SK-N-SH (cell line): ENCODE measurements at regions not wholly inside any gene's neighbourhood (a gene's known extent, or its start where the extent isn't known, plus 50 kb on each side); places are given as distances from the start of the nearest gene placed in this dataset.

Source experiments
- CTCF ChIA-PET: fragments of 300-600, 350-600 bp; formaldehyde crosslinking; extraction: SDS; loops from one replicate; lab custom pipeline; 2021; lab: Yijun Ruan, JAX
- POLR2A ChIA-PET: fragments of 350-600 bp; sonication (Branson Sonifier 250); formaldehyde crosslinking; extraction: SDS; loops from one replicate; lab custom pipeline; 2020; ENCODE audit warnings: antibody characterized with exemption, inconsistent platforms; lab: Yijun Ruan, JAX
- DNase-seq: peaks from one replicate; pipeline ENCODE4 v3.0.0; 2012
- H2AFZ ChIP-seq: fragments of 200-600 bp; sonication (generic); 2 replicates; pipeline ENCODE4 v1.8.1; 2016; ENCODE audit warnings: antibody characterized with exemption, mild to moderate bottlenecking, low read depth
- H3F3A ChIP-seq: fragments of 200-600 bp; sonication (generic); replicated peaks from 2 replicates; pipeline ENCODE3; 2016; ENCODE audit warnings: antibody characterized with exemption, mild to moderate bottlenecking; ENCODE audit not compliant: insufficient read depth
- H3K27ac ChIP-seq, 2 experiments: fragments of 200-500 bp in 1 of 2; fragments of 200-600 bp in 1 of 2; sonication (Bioruptor generic) in 1 of 2; sonication (generic), shearing (Covaris generic) in 1 of 2; 2 replicates each; pipeline versions ENCODE4 v1.5.1 to v1.6.1; 2014 to 2016; ENCODE audit warnings: low read depth in 2 of 2, inconsistent platforms in 1 of 2, low read length in 1 of 2, mild to moderate bottlenecking in 1 of 2, mixed read lengths in 1 of 2
- H3K27me3 ChIP-seq: fragments of 200-600 bp; sonication (generic), shearing (Covaris generic); 2 replicates; pipeline ENCODE4 v1.6.1; 2016; ENCODE audit warnings: mixed run types; ENCODE audit not compliant: insufficient read depth
- H3K36me3 ChIP-seq, 2 experiments: fragments of 200-500 bp in 1 of 2; fragments of 200-600 bp in 1 of 2; sonication (Bioruptor generic) in 1 of 2; sonication (generic) in 1 of 2; replicated peaks in 1 of 2; 2 replicates each; pipeline versions ENCODE3 to v1.5.1; 2014 to 2016; ENCODE audit warnings: low read length in 1 of 2, mild to moderate bottlenecking in 1 of 2; ENCODE audit not compliant: insufficient read depth in 2 of 2, control insufficient read depth in 1 of 2
- H3K4me1 ChIP-seq, 2 experiments: fragments of 200-500 bp in 1 of 2; fragments of 200-600 bp in 1 of 2; sonication (Bioruptor generic) in 1 of 2; sonication (generic), shearing (Covaris generic) in 1 of 2; 2 replicates each; pipeline versions ENCODE4 v1.5.1 to v1.6.1; 2014 to 2016; ENCODE audit warnings: low read depth in 1 of 2, low read length in 1 of 2, mixed run types in 1 of 2; ENCODE audit not compliant: insufficient read depth in 2 of 2, control insufficient read depth in 1 of 2
- H3K4me2 ChIP-seq: fragments of 200-600 bp; sonication (generic), shearing (Covaris generic); 2 replicates; pipeline ENCODE4 v1.6.1; 2017; ENCODE audit warnings: mixed run types
- H3K4me3 ChIP-seq, 2 experiments: fragments of 200-500 bp in 1 of 2; fragments of 200-600 bp in 1 of 2; sonication (Bioruptor generic) in 1 of 2; sonication (generic), shearing (Covaris generic) in 1 of 2; 2 replicates each; pipeline versions ENCODE4 v1.5.1 to v1.8.1; 2014 to 2016; ENCODE audit warnings: low read depth in 2 of 2, inconsistent platforms in 1 of 2, low read length in 1 of 2, mild to moderate bottlenecking in 1 of 2, mixed read lengths in 1 of 2, moderate library complexity in 1 of 2
- H3K79me2 ChIP-seq: fragments of 200-600 bp; sonication (generic); 2 replicates; pipeline ENCODE4 v1.8.1; 2017; ENCODE audit warnings: mild to moderate bottlenecking; ENCODE audit not compliant: insufficient read depth
- H3K9ac ChIP-seq: fragments of 200-600 bp; sonication (generic); 2 replicates; pipeline ENCODE4 v1.6.1; 2017; ENCODE audit warnings: mixed run types
- H3K9me2 ChIP-seq: fragments of 200-600 bp; sonication (generic); 2 replicates; pipeline ENCODE4 v1.6.1; 2017; ENCODE audit warnings: mixed run types
- H3K9me3 ChIP-seq: fragments of 200-600 bp; sonication (generic); 2 replicates; pipeline ENCODE4 v1.6.1; 2017; ENCODE audit warnings: mixed run types, mild to moderate bottlenecking, moderate library complexity
- H4K20me1 ChIP-seq: fragments of 200-600 bp; sonication (generic); 2 replicates; pipeline ENCODE4 v1.6.1; 2017; ENCODE audit warnings: mild to moderate bottlenecking, mixed run types; ENCODE audit not compliant: insufficient read depth
- CHD2 ChIP-seq: fragments of 150-350 bp; IDR thresholded peaks from 2 replicates; pipeline ENCODE4 v1.6.1; 2018; ENCODE audit warnings: low read length; ENCODE audit not compliant: partially characterized antibody
- CTCF ChIP-seq: fragments of 200-600 bp; sonication (generic); IDR thresholded peaks from 2 replicates; pipeline ENCODE4 v1.6.1; 2017; ENCODE audit warnings: antibody characterized with exemption, mild to moderate bottlenecking, moderate library complexity
- ELF1 ChIP-seq: IDR thresholded peaks from 2 replicates; pipeline ENCODE4 v1.4.0; 2012
- EZH2phosphoT487 ChIP-seq: fragments of 200-600 bp; sonication (generic); IDR thresholded peaks from 2 replicates; pipeline ENCODE4 v1.6.1; 2017; ENCODE audit warnings: low read depth, mixed run types, mild to moderate bottlenecking, antibody characterized with exemption, moderate library complexity, borderline replicate concordance
- FOSL2 ChIP-seq: IDR thresholded peaks from 2 replicates; pipeline ENCODE4 v1.4.0; 2012; ENCODE audit warnings: low read depth, mild to moderate bottlenecking, moderate library complexity, borderline replicate concordance
- GABPA ChIP-seq: IDR thresholded peaks from 2 replicates; pipeline ENCODE4 v1.4.0; 2012; ENCODE audit warnings: low read depth, mild to moderate bottlenecking
- GATA2 ChIP-seq: sonication (generic); formaldehyde crosslinking; IDR thresholded peaks from 2 replicates; pipeline ENCODE4 v1.5.0; 2020; ENCODE audit warnings: mild to moderate bottlenecking, missing genetic modification reagents
- JUND ChIP-seq: IDR thresholded peaks from 2 replicates; pipeline ENCODE4 v1.4.0; 2012
- MXI1 ChIP-seq: IDR thresholded peaks from 2 replicates; pipeline ENCODE4 v1.6.1; 2012; ENCODE audit warnings: mild to moderate bottlenecking, low read depth, low read length, improper control_type of control experiment
- RAD21 ChIP-seq: IDR thresholded peaks from 2 replicates; pipeline ENCODE4 v1.6.1; 2012; ENCODE audit warnings: mild to moderate bottlenecking, low read length
- RCOR1 ChIP-seq: fragments of 150-350 bp; IDR thresholded peaks from 2 replicates; pipeline ENCODE4 v1.6.1; 2017; ENCODE audit warnings: antibody characterized with exemption, low read length
- REST ChIP-seq: IDR thresholded peaks from 2 replicates; pipeline ENCODE4 v1.6.1; 2012; ENCODE audit warnings: mild to moderate bottlenecking, low read depth, low read length, moderate library complexity
- RFX5 ChIP-seq: IDR thresholded peaks from 2 replicates; pipeline ENCODE4 v1.6.1; 2012; ENCODE audit warnings: mild to moderate bottlenecking, improper control_type of control experiment, low read length
- RXRA ChIP-seq: IDR thresholded peaks from 2 replicates; pipeline ENCODE4 v1.4.0; 2012; ENCODE audit warnings: low read depth, mild to moderate bottlenecking, borderline replicate concordance
- SIN3A ChIP-seq: IDR thresholded peaks from 2 replicates; pipeline ENCODE4 v1.6.1; 2012; ENCODE audit warnings: low read depth, mild to moderate bottlenecking, low read length, moderate library complexity, borderline replicate concordance
- TCF12 ChIP-seq: IDR thresholded peaks from 2 replicates; pipeline ENCODE4 v1.4.0; 2012
- TEAD4 ChIP-seq: IDR thresholded peaks from 2 replicates; pipeline ENCODE4 v1.4.0; 2012; ENCODE audit warnings: mild to moderate bottlenecking, borderline replicate concordance; ENCODE audit not compliant: insufficient read depth
- USF1 ChIP-seq: IDR thresholded peaks from 2 replicates; pipeline ENCODE4 v1.4.0; 2012; ENCODE audit warnings: low read depth, borderline replicate concordance
- USF2 ChIP-seq: fragments of 150-350 bp; IDR thresholded peaks from 2 replicates; pipeline ENCODE4 v1.6.1; 2017; ENCODE audit warnings: antibody characterized with exemption, low read length, low read depth, borderline replicate concordance
- ZBTB33 ChIP-seq: IDR thresholded peaks from 2 replicates; pipeline ENCODE4 v1.4.0; 2012; ENCODE audit warnings: low read depth, borderline replicate concordance
- WGBS: methylation state at CpG from one replicate; pipeline ENCODE4 v1.1.6; 2017; ENCODE audit warnings: low lambda C conversion rate; 5-methylcytosine and 5-hydroxymethylcytosine counted together

- TF ChIP-seq ZBTB33 (no peak), RCOR1 (peak; percentile 67), CHD2 (peak; percentile 65), GATA2 (CRISPR knock-in tag) (peak; percentile 55; the same call in 1 of the 2 replicates)
- no peaks in the 10 kb centered on the region for H3K36me3 ChIP-seq
- DNase-seq, result peak; percentile 19
- H3F3A ChIP-seq, result no peaks in the 10 kb centered on the region
- H3K4me1 ChIP-seq, result peaks cover 0 to 2% of the 10 kb centered on the region in 2 experiments; a peak in 1 of 4 replicates
- no peaks in the 10 kb centered on the region for H3K9me2 ChIP-seq
- CTCF ChIA-PET, result interaction anchor here (0.6 kb wide), 1 partner anchor 21 kb away, joined by 3 read pairs; no protein-coding TSS in a partner anchor
- H2AFZ ChIP-seq, result no peak overlapping the region
- H3K4me3 ChIP-seq, result no peak overlapping the region
- H3K27ac ChIP-seq, result no peak overlapping the region
- POLR2A ChIA-PET, result no interaction called here
- H3K79me2 ChIP-seq, result no peaks in the 10 kb centered on the region
- H3K9me3 ChIP-seq, result no peaks in the 10 kb centered on the region
- no peak overlapping the region for H3K4me2 ChIP-seq
- no peak overlapping the region for H3K9ac ChIP-seq
- WGBS, result 6% methylated on average over 2 of the region's 2 CpGs
- no peaks in the 10 kb centered on the region for H4K20me1 ChIP-seq
- no peaks in the 10 kb centered on the region for H3K27me3 ChIP-seq
Measured at GRCh38 chr18:25898965-25899364, 191.4 kb downstream of the SS18 start.

- Histone ChIP-seq H3K9ac (no peak overlapping the region), H3F3A (no peaks in the 10 kb centered on the region), H3K27ac (no peak overlapping the region), H3K4me1 (peaks cover 0 to 2% of the 10 kb centered on the region in 2 experiments; a peak in 1 of 4 replicates), H3K4me2 (no peak overlapping the region), H3K9me3 (no peaks in the 10 kb centered on the region), H3K9me2 (no peaks in the 10 kb centered on the region), H3K79me2 (no peaks in the 10 kb centered on the region), H3K4me3 (no peak overlapping the region), H3K27me3 (no peaks in the 10 kb centered on the region), H4K20me1 (no peaks in the 10 kb centered on the region), H3K36me3 (no peaks in the 10 kb centered on the region), H2AFZ (no peak overlapping the region)
- ChIA-PET CTCF (interaction anchor here (0.6 to 2.7 kb wide), 14 partner anchors 12 to 1039 kb away, joined by 3 to 6 read pairs (median 4); no protein-coding TSS in a partner anchor), POLR2A (no interaction called here)
- no peak for DNase-seq
- WGBS, result 67% methylated on average over 4 of the region's 4 CpGs
- TF ChIP-seq GABPA (no peak), EZH2phosphoT487 (no peak), TEAD4 (no peak), RCOR1 (no peak), RAD21 (no peak), TCF12 (no peak), FOSL2 (no peak), JUND (no peak), CTCF (no peak), RFX5 (no peak), USF2 (no peak), ELF1 (no peak), MXI1 (no peak), USF1 (no peak), RXRA (no peak), SIN3A (no peak), REST (no peak)
Measured at GRCh38 chr18:25896956-25897355, 193.5 kb downstream of the SS18 start.
